Heart right ventricle (tissue), 16 donors: ENCODE measurements at regions not wholly inside any gene's neighbourhood (a gene's known extent, or its start where the extent isn't known, plus 50 kb on each side); places are given as distances from the start of the nearest gene placed in this dataset.
"Not testable (repeated sequence)": the region's sequence is repeated elsewhere in the genome, so short reads cannot be mapped to it uniquely, and the experiment has no call there.

Experiments used
- ATAC-seq, 8 donors: fragments of 200-7000 bp; cut with Tn5 transposase; one replicate each; pipeline ENCODE4 v1.9.1; 2020; ENCODE audit warnings: mild to moderate bottlenecking in 8 of 8, moderate library complexity in 8 of 8, moderate number of reproducible peaks in 1 of 8
- DNase-seq, 2 donors: peaks; one replicate each; pipeline ENCODE4 v3.0.0-alpha.2; 2020
- H3K27ac ChIP-seq, 10 donors: fragments of 200-600 bp; sonication (generic) in 2 of 10; one replicate each; pipeline versions ENCODE4 v1.5.0 to v1.8.0; 2020 to 2022; ENCODE audit warnings: mild to moderate bottlenecking in 3 of 10
- H3K27me3 ChIP-seq, 7 donors: fragments of 200-600 bp; one replicate each; pipeline ENCODE4 v1.8.0; 2021 to 2022; ENCODE audit warnings: mild to moderate bottlenecking in 2 of 7
- H3K36me3 ChIP-seq, 9 donors: fragments of 200-600 bp; sonication (generic) in 1 of 9; one replicate each; pipeline versions ENCODE4 v1.5.0 to v1.8.0; 2020 to 2022; ENCODE audit warnings: mild to moderate bottlenecking in 2 of 9
- H3K4me1 ChIP-seq, 9 donors: fragments of 200-600 bp; sonication (generic) in 1 of 9; one replicate each; pipeline versions ENCODE4 v1.5.0 to v1.8.0; 2020 to 2022; ENCODE audit warnings: mild to moderate bottlenecking in 4 of 9
- H3K4me3 ChIP-seq, 10 donors: fragments of 200-600 bp; sonication (generic) in 2 of 10; one replicate each; pipeline versions ENCODE4 v1.5.0 to v1.8.0; 2020 to 2022; ENCODE audit warnings: mild to moderate bottlenecking in 7 of 10, moderate library complexity in 2 of 10
- H3K9me3 ChIP-seq, 11 donors: fragments of 200-600 bp in 10 of 11; sonication (generic) in 2 of 11; one replicate each; pipeline versions ENCODE4 v1.5.0 to v1.8.0; 2013 to 2022; ENCODE audit warnings: mild to moderate bottlenecking in 2 of 11, control low read depth in 1 of 11, moderate library complexity in 1 of 11
- CTCF ChIP-seq, 9 donors: fragments of 200-600 bp; sonication (generic) in 2 of 9; IDR thresholded peaks; one replicate each; pipeline versions ENCODE4 v1.5.0 to v1.8.0; 2021 to 2022; ENCODE audit warnings: antibody characterized with exemption in 9 of 9, mild to moderate bottlenecking in 5 of 9, moderate library complexity in 1 of 9
- WGBS, 2 donors: extraction: QIAGEN DNeasy Blood & Tissue Kit; methylation state at CpG; one replicate each; pipeline ENCODE4 v1.1.7; 2013; ENCODE audit warnings: inconsistent platforms in 1 of 2; 5-methylcytosine and 5-hydroxymethylcytosine counted together
- intact Hi-C, 10 donors: fragments of 100-400 bp; cut with DNase I; formaldehyde crosslinking; loops; one replicate each; pipeline versions ENCODE4 v1.11.1 to v1.14.2; 2022
- donor health status: Arrhythmogenic right ventricular cardiomyopathy.
- donor health status: ischemic (EF 13 %, LVEDD 7.1; RV severe dilation, severe dysfunction).
- donor health status: healthy with polysubstance abuse.
- donor health status: DM: no; HTN: yes; CAD: no.
- donor health status: DM: no; HTN: no; CAD: no.
- donor health status: ischemic (EF 25% LVEDD 6.9; RV normal size, moderate dysfunction).
- donor health status: ischemic (EF 25% LVEDD 5.7; RV mildly dilated, moderate dysfunction).
- donor health status: healthy.
- donor health status: DM: yes; HTN: yes; CAD: no.
- donor health status: Ischemic cardiomyopathy.
- donor health status: ischemic (EF 35%, LVEDD 5.7; RV mildly dilated, moderate dysfunction).
- donor health status: nonischemic (EF 11% LVEDD 7.7; RV severe dilation, severe dysfunction).
- donor health status: DM: yes; HTN: yes; CAD: no.
- donor health status: PGD.
- donor health status: ischemic (EF 29% LVEDD 5.4; RV normal size, mild dysfunction).
- donor health status: nonischemic (EF 23%, LVEDD 6.1; RV moderate dilation, normal function).

- WGBS, 2 donors = 91 to 93% methylated on average over 2 of the region's 2 CpGs
- no peak for TF ChIP-seq CTCF (IDR thresholded peaks at IDR 0.05)
- intact Hi-C loops = no loop called here
- Histone ChIP-seq H3K4me1 (no peaks in the 10 kb centered on the region), H3K36me3 (no peaks in the 10 kb centered on the region), H3K9me3 (peaks cover 0 to 11% (median 0%) of the 10 kb centered on the region in 11 donors), H3K27ac (no peak overlapping the region), H3K27me3 (no peaks in the 10 kb centered on the region), H3K4me3 (no peak overlapping the region)
- no peak for DNase-seq
- ATAC-seq = no peak
Measured at GRCh38 chr3:178217479-178217878, 318.8 kb upstream of the KCNMB2 start.

GRCh38 chr3:178218231-178218630 is 318.0 kb upstream of the KCNMB2 start:
- no peak overlapping the region for H3K4me3 ChIP-seq
- ATAC-seq (no peak), DNase-seq (no peak)
- no peak overlapping the region for H3K27ac ChIP-seq
- no peaks in the 10 kb centered on the region for H3K27me3 ChIP-seq
- peaks cover 0 to 11% (median 0%) of the 10 kb centered on the region in 11 donors for H3K9me3 ChIP-seq
- no peaks in the 10 kb centered on the region for H3K4me1 ChIP-seq
- no peaks in the 10 kb centered on the region for H3K36me3 ChIP-seq
- no peak for TF ChIP-seq CTCF (IDR thresholded peaks at IDR 0.05)
- intact Hi-C loops = no loop called here

DNA sequence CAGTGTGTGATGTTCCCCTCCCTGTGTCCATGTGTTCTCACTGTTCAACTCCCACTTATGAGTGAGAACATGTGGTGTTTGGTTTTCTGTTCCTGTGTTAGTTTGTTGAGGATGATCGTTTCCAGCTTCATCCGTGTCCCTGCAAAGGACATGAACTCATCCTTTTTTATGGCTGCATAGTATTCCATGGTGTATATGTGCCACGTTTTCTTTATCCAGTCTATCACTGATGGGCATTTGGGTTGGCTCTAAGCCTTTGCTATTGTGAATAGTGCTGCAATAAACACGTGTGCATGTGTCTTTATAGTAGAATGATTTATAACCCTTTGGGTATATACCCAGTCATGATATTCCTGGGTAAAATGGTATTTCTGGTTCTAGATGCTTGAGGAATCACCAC is 316.6 kb upstream of the KCNMB2 start:
- H3K4me1 ChIP-seq, H3K4me3 ChIP-seq, H3K27me3 ChIP-seq, DNase-seq, H3K36me3 ChIP-seq, H3K27ac ChIP-seq, ATAC-seq, intact Hi-C loops: not testable (repeated sequence)
- whole genome bisulfite sequencing, 2 donors = 84 to 88% methylated on average over 4 of the region's 4 CpGs
- H3K9me3 ChIP-seq = peaks cover 0 to 11% (median 0%) of the 10 kb centered on the region in 11 donors

GRCh38 chr3:178223876-178224275 is 312.4 kb upstream of the KCNMB2 start:
- Histone ChIP-seq H3K27ac (no peak overlapping the region), H3K9me3 (peaks cover 0 to 17% (median 0%) of the 10 kb centered on the region in 11 donors), H3K27me3 (no peaks in the 10 kb centered on the region), H3K36me3 (no peaks in the 10 kb centered on the region), H3K4me3 (no peak overlapping the region), H3K4me1 (no peaks in the 10 kb centered on the region)
- no peak for TF ChIP-seq CTCF (IDR thresholded peaks at IDR 0.05)
- ATAC-seq = no peak
- intact Hi-C loops = no loop called here
- no peak for DNase-seq

DNA sequence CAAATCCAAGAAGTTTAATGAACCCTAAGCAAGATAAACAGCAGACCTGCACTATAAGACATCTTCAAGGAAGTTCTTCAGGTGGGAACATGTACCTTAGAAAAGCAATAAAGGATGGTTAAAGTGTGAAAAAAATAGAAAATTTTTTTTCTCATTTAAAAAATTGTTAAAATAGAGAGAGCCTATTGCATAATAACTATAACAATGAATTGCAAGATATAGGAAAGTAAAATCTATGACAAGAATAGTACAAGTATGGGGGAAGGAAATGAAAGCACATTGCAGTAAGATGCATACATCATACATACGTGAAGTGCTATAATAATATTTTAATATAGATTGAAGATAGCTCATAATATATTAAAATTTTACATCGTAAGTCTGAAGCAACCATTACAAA is 310.1 kb upstream of the KCNMB2 start:
- intact Hi-C loops = no loop called here
- DNase-seq = no peak

More for the DNA sequence above, 310.1 kb upstream of the KCNMB2 start:
- TF ChIP-seq CTCF (IDR thresholded peaks at IDR 0.05) = no peak
- H3K36me3 ChIP-seq = no peaks in the 10 kb centered on the region
- 92 to 94% methylated on average over 2 of the region's 2 CpGs for WGBS, 2 donors
- no peaks in the 10 kb centered on the region for H3K27me3 ChIP-seq
- H3K27ac ChIP-seq = no peak overlapping the region
- peaks cover 0 to 29% (median 0%) of the 10 kb centered on the region in 11 donors for H3K9me3 ChIP-seq
- no peak overlapping the region for H3K4me3 ChIP-seq
- no peak for ATAC-seq
- no peaks in the 10 kb centered on the region for H3K4me1 ChIP-seq
